ENCODE measurements at regions not wholly inside any gene's neighbourhood (a gene's known extent, or its start where the extent isn't known, plus 50 kb on each side); places are given as distances from the start of the nearest gene placed in this dataset.

- CTCF ChIA-PET (ENCODE audit: unreplicated experiment), result no interaction called here
- TF ChIP-seq EZH2phosphoT487 (IDR thresholded peaks at IDR 0.05; ENCODE audit: borderline replicate concordance, low read depth, low read length) (no peak), CTCF (conservative IDR thresholded peaks at IDR 0.05; ENCODE audit: low read length) (no peak)
- H3K4me1 ChIP-seq (ENCODE audit: insufficient read depth, low read length, poor library complexity, severe bottlenecking), result no peaks in the 10 kb centered on the region
- POLR2A ChIA-PET, result interaction anchor here (1.8 kb wide), 1 partner anchor 12 kb away, joined by 8 read pairs; no protein-coding TSS in a partner anchor
- no peak overlapping the region for H3K4me3 ChIP-seq (ENCODE audit: low read depth, low read length, poor library complexity, severe bottlenecking)
- intact Hi-C loops (cut with micrococcal nuclease; ENCODE audit: unreplicated experiment), result no loop called here
- H4K20me1 ChIP-seq (ENCODE audit: insufficient read depth, low read length), result no peaks in the 10 kb centered on the region
- H3K27ac ChIP-seq (ENCODE audit: low read depth, low read length, poor library complexity, severe bottlenecking), result no peak overlapping the region
- no peaks in the 10 kb centered on the region for H3K36me3 ChIP-seq (ENCODE audit: insufficient read depth, low read length)
- no peak overlapping the region for H3K4me2 ChIP-seq (ENCODE audit: low read length)
- no peak for DNase-seq (ENCODE audit: low spot score)
- no TSS peak for BruUV-seq (replicated peaks)
- H2AFZ ChIP-seq (ENCODE audit: low read length), result no peak overlapping the region
- H3K9me3 ChIP-seq (ENCODE audit: low read length), result no peaks in the 10 kb centered on the region
- no peaks in the 10 kb centered on the region for H3K9me2 ChIP-seq (ENCODE audit: insufficient read depth, low read length)
- H3K79me2 ChIP-seq (ENCODE audit: insufficient read depth, low read depth, low read length), result no peaks in the 10 kb centered on the region
These were observed 642.3 kb upstream of the SLITRK1 start for GRCh38 chr13:84524586-84524985.

- no TSS peak for BruUV-seq (replicated peaks)
- no peak for DNase-seq (ENCODE audit: low spot score)
- H3K4me2 ChIP-seq (ENCODE audit: low read length), result no peak overlapping the region
- ChIA-PET CTCF (ENCODE audit: unreplicated experiment) (no interaction called here), POLR2A (interaction anchor here (0.8 kb wide), 1 partner anchor 18 kb away, joined by 3 read pairs; no protein-coding TSS in a partner anchor)
- H3K4me1 ChIP-seq (ENCODE audit: insufficient read depth, low read length, poor library complexity, severe bottlenecking), result no peaks in the 10 kb centered on the region
- TF ChIP-seq EZH2phosphoT487 (IDR thresholded peaks at IDR 0.05; ENCODE audit: borderline replicate concordance, low read depth, low read length) (no peak), CTCF (conservative IDR thresholded peaks at IDR 0.05; ENCODE audit: low read length) (no peak)
- no peak overlapping the region for H3K27ac ChIP-seq (ENCODE audit: low read depth, low read length, poor library complexity, severe bottlenecking)
- no peak overlapping the region for H2AFZ ChIP-seq (ENCODE audit: low read length)
- H3K79me2 ChIP-seq (ENCODE audit: insufficient read depth, low read depth, low read length), result no peaks in the 10 kb centered on the region
- intact Hi-C loops (cut with micrococcal nuclease; ENCODE audit: unreplicated experiment), result no loop called here
- no peaks in the 10 kb centered on the region for H3K9me2 ChIP-seq (ENCODE audit: insufficient read depth, low read length)
- no peaks in the 10 kb centered on the region for H3K36me3 ChIP-seq (ENCODE audit: insufficient read depth, low read length)
- no peaks in the 10 kb centered on the region for H4K20me1 ChIP-seq (ENCODE audit: insufficient read depth, low read length)
- no peaks in the 10 kb centered on the region for H3K9me3 ChIP-seq (ENCODE audit: low read length)
- H3K4me3 ChIP-seq (ENCODE audit: low read depth, low read length, poor library complexity, severe bottlenecking), result no peak overlapping the region
These were observed 617.7 kb upstream of the SLITRK1 start for GRCh38 chr13:84500016-84500415.

- H3K79me2 ChIP-seq (ENCODE audit: insufficient read depth, low read depth, low read length), result no peaks in the 10 kb centered on the region
- H3K27ac ChIP-seq (ENCODE audit: low read depth, low read length, poor library complexity, severe bottlenecking), result no peak overlapping the region
- no peak overlapping the region for H3K4me3 ChIP-seq (ENCODE audit: low read depth, low read length, poor library complexity, severe bottlenecking)
- H3K4me2 ChIP-seq (ENCODE audit: low read length), result no peak overlapping the region
- DNase-seq (ENCODE audit: low spot score), result no peak
- no peaks in the 10 kb centered on the region for H3K4me1 ChIP-seq (ENCODE audit: insufficient read depth, low read length, poor library complexity, severe bottlenecking)
- ChIA-PET CTCF (ENCODE audit: unreplicated experiment) (no interaction called here), POLR2A (interaction anchor here (0.6 to 1.0 kb wide), 3 partner anchors 17 to 67 kb away, joined by 3 to 5 read pairs (median 3); no protein-coding TSS in a partner anchor)
- no peak overlapping the region for H2AFZ ChIP-seq (ENCODE audit: low read length)
- no TSS peak for BruUV-seq (replicated peaks)
- no peak for TF ChIP-seq CTCF (conservative IDR thresholded peaks at IDR 0.05; ENCODE audit: low read length)
- no peak for TF ChIP-seq EZH2phosphoT487 (IDR thresholded peaks at IDR 0.05; ENCODE audit: borderline replicate concordance, low read depth, low read length)
- H3K9me3 ChIP-seq (ENCODE audit: low read length), result no peaks in the 10 kb centered on the region
- H3K9me2 ChIP-seq (ENCODE audit: insufficient read depth, low read length), result no peaks in the 10 kb centered on the region
- H3K36me3 ChIP-seq (ENCODE audit: insufficient read depth, low read length), result no peaks in the 10 kb centered on the region
- H4K20me1 ChIP-seq (ENCODE audit: insufficient read depth, low read length), result no peaks in the 10 kb centered on the region
- intact Hi-C loops (cut with micrococcal nuclease; ENCODE audit: unreplicated experiment), result no loop called here
These were observed 615.3 kb upstream of the SLITRK1 start for GRCh38 chr13:84497613-84498012.
